Activated CD4-positive, alpha-beta T cell treated with anti-CD3 and anti-CD28 coated beads for 36 hours (primary cell): ENCODE measurements at regions not wholly inside any gene's neighbourhood (a gene's known extent, or its start where the extent isn't known, plus 50 kb on each side); places are given as distances from the start of the nearest gene placed in this dataset.
A peak's percentile ranks its signal among the peaks of the same experiment; 100 is the strongest.

ENCODE experiments used
- ATAC-seq: fragments of 200-7000 bp; cut with Tn5 transposase; one replicate; pipeline ENCODE4 v1.10.0; 2021; ENCODE audit warnings: mild to moderate bottlenecking, moderate library complexity
- CTCF ChIA-PET: fragments of 350-600 bp; sonication (Branson Sonifier 250); formaldehyde crosslinking; loops from one replicate; lab custom pipeline; 2021; ENCODE audit warnings: antibody characterized with exemption; lab: Charles Lee
- POLR2A ChIA-PET: fragments of 350-600 bp; sonication (Branson Sonifier 250); formaldehyde crosslinking; loops from one replicate; lab custom pipeline; 2021; ENCODE audit warnings: antibody characterized with exemption, inconsistent platforms; lab: Charles Lee
- DNase-seq: peaks from one replicate; pipeline ENCODE4 v3.0.0-alpha.2; 2020
- H3K27ac Mint-ChIP-seq: one replicate; pipeline ENCODE4 v1.8.0; 2021; ENCODE audit warnings: mixed read lengths
- H3K27me3 Mint-ChIP-seq: one replicate; pipeline ENCODE4 v1.8.0; 2021; ENCODE audit warnings: mixed read lengths
- H3K36me3 Mint-ChIP-seq: one replicate; pipeline ENCODE4 v1.8.0; 2021; ENCODE audit warnings: low read depth, mixed read lengths
- H3K4me1 Mint-ChIP-seq: one replicate; pipeline ENCODE4 v1.8.0; 2021; ENCODE audit warnings: mixed read lengths
- H3K4me3 Mint-ChIP-seq: one replicate; pipeline ENCODE4 v1.8.0; 2021; ENCODE audit warnings: mild to moderate bottlenecking, moderate library complexity, mixed read lengths
- H3K9me3 Mint-ChIP-seq: one replicate; pipeline ENCODE4 v1.8.0; 2021; ENCODE audit warnings: low read depth, mixed read lengths
- intact Hi-C, 2 experiments: fragments of 100-400 bp; cut with DNase I in 1 of 2; cut with micrococcal nuclease in 1 of 2; formaldehyde crosslinking; loops; one replicate each; pipeline versions ENCODE4 v1.14.2 to v1.15.1; 2022 to 2024; cut with DNase I, micrococcal nuclease

- intact Hi-C loops = no loop called here
- Mint-ChIP-seq H3K4me3 (no peak overlapping the region), H3K36me3 (no peaks in the 10 kb centered on the region), H3K27me3 (peaks cover 21% of the 10 kb centered on the region), H3K27ac (no peak overlapping the region), H3K9me3 (no peaks in the 10 kb centered on the region), H3K4me1 (no peaks in the 10 kb centered on the region)
- ChIA-PET POLR2A (no interaction called here), CTCF (no interaction called here)
- no peak for ATAC-seq
- DNase-seq = no peak
Measured at GRCh38 chr11:116535994-116536393, 236.8 kb downstream of the BUD13 start.

- Mint-ChIP-seq H3K9me3 (peaks cover 4% of the 10 kb centered on the region), H3K27me3 (peaks cover 26% of the 10 kb centered on the region), H3K4me3 (no peak overlapping the region), H3K4me1 (no peaks in the 10 kb centered on the region), H3K27ac (no peak overlapping the region), H3K36me3 (no peaks in the 10 kb centered on the region)
- DNase-seq (no peak), ATAC-seq (no peak)
- POLR2A ChIA-PET = interaction anchor here (0.6 kb wide), 1 partner anchor 424 kb away, joined by 3 read pairs; no protein-coding TSS in a partner anchor
- intact Hi-C loops = no loop called here
- CTCF ChIA-PET = interaction anchor here (0.6 kb wide), 1 partner anchor 39 kb away, joined by 4 read pairs; no protein-coding TSS in a partner anchor
Measured at GRCh38 chr11:116535120-116535519, 237.7 kb downstream of the BUD13 start.

- ATAC-seq (no peak), DNase-seq (no peak)
- intact Hi-C loops = no loop called here
- CTCF ChIA-PET = no interaction called here
- Mint-ChIP-seq H3K4me1 (no peaks in the 10 kb centered on the region), H3K4me3 (no peak overlapping the region), H3K27ac (no peak overlapping the region), H3K36me3 (no peaks in the 10 kb centered on the region), H3K27me3 (peaks cover 27% of the 10 kb centered on the region), H3K9me3 (peaks cover 4% of the 10 kb centered on the region)
- POLR2A ChIA-PET = no interaction called here
Measured at GRCh38 chr11:116534270-116534975, 238.4 kb downstream of the BUD13 start.

GRCh38 chr11:116533186-116533825 lies 239.5 kb downstream of the BUD13 start:
- peaks cover 4% of the 10 kb centered on the region for H3K9me3 Mint-ChIP-seq
- no peaks in the 10 kb centered on the region for H3K4me1 Mint-ChIP-seq
- H3K27me3 Mint-ChIP-seq = peaks cover 24% of the 10 kb centered on the region
- no peak for ATAC-seq
- ChIA-PET POLR2A (no interaction called here), CTCF (no interaction called here)
- intact Hi-C loops = no loop called here
- no peak overlapping the region for H3K4me3 Mint-ChIP-seq
- H3K36me3 Mint-ChIP-seq = no peaks in the 10 kb centered on the region
- DNase-seq = no peak
- no peak overlapping the region for H3K27ac Mint-ChIP-seq

- Mint-ChIP-seq H3K9me3 (peaks cover 4% of the 10 kb centered on the region), H3K4me3 (no peak overlapping the region), H3K27me3 (peaks cover 24% of the 10 kb centered on the region), H3K36me3 (no peaks in the 10 kb centered on the region), H3K27ac (no peak overlapping the region), H3K4me1 (no peaks in the 10 kb centered on the region)
- ChIA-PET POLR2A (no interaction called here), CTCF (interaction anchor here (1.0 kb wide), 1 partner anchor 29 kb away, joined by 3 read pairs; no protein-coding TSS in a partner anchor)
- intact Hi-C loops = no loop called here
- DNase-seq (no peak), ATAC-seq (no peak)
Measured at GRCh38 chr11:116532066-116532465, 240.7 kb downstream of the BUD13 start.

GRCh38 chr11:116530705-116531104 lies 242.1 kb downstream of the BUD13 start:
- ATAC-seq (no peak), DNase-seq (no peak)
- Mint-ChIP-seq H3K4me3 (no peak overlapping the region), H3K4me1 (no peaks in the 10 kb centered on the region), H3K27ac (no peak overlapping the region), H3K9me3 (peaks cover 4% of the 10 kb centered on the region), H3K27me3 (peaks cover 21% of the 10 kb centered on the region), H3K36me3 (no peaks in the 10 kb centered on the region)
- ChIA-PET CTCF (no interaction called here), POLR2A (interaction anchor here (0.5 kb wide), 1 partner anchor 726 kb away, joined by 3 read pairs; no protein-coding TSS in a partner anchor)
- intact Hi-C loops = no loop called here

- intact Hi-C loops = no loop called here
- ChIA-PET CTCF (no interaction called here), POLR2A (no interaction called here)
- Mint-ChIP-seq H3K27me3 (peaks cover 19% of the 10 kb centered on the region), H3K4me3 (no peak overlapping the region), H3K9me3 (peaks cover 4% of the 10 kb centered on the region), H3K27ac (no peak overlapping the region), H3K4me1 (no peaks in the 10 kb centered on the region), H3K36me3 (no peaks in the 10 kb centered on the region)
- no peak for ATAC-seq
- DNase-seq = no peak
Measured at GRCh38 chr11:116529271-116529670, 243.5 kb downstream of the BUD13 start.

- Mint-ChIP-seq H3K36me3 (no peaks in the 10 kb centered on the region), H3K4me3 (no peak overlapping the region), H3K27ac (no peak overlapping the region), H3K4me1 (no peaks in the 10 kb centered on the region), H3K27me3 (peaks cover 17% of the 10 kb centered on the region), H3K9me3 (peaks cover 4% of the 10 kb centered on the region)
- intact Hi-C loops = no loop called here
- ChIA-PET CTCF (no interaction called here), POLR2A (no interaction called here)
- DNase-seq (no peak), ATAC-seq (no peak)
Measured at GRCh38 chr11:116527180-116527991, 245.4 kb downstream of the BUD13 start.

- DNase-seq (no peak), ATAC-seq (no peak)
- H3K4me1 Mint-ChIP-seq = no peaks in the 10 kb centered on the region
- no peak overlapping the region for H3K27ac Mint-ChIP-seq
- H3K27me3 Mint-ChIP-seq = peaks cover 14% of the 10 kb centered on the region
- intact Hi-C loops = no loop called here
- H3K4me3 Mint-ChIP-seq = no peak overlapping the region
- ChIA-PET CTCF (no interaction called here), POLR2A (no interaction called here)
- peaks cover 4% of the 10 kb centered on the region for H3K9me3 Mint-ChIP-seq
- H3K36me3 Mint-ChIP-seq = no peaks in the 10 kb centered on the region
Measured at GRCh38 chr11:116525961-116526495, 246.8 kb downstream of the BUD13 start.

GRCh38 chr11:116519499-116519898 lies 253.3 kb downstream of the BUD13 start:
- ChIA-PET POLR2A (no interaction called here), CTCF (interaction anchor here (0.7 to 1.1 kb wide), 2 partner anchors 100 to 112 kb away, joined by 3 to 4 read pairs; no protein-coding TSS in a partner anchor)
- intact Hi-C loops = no loop called here
- Mint-ChIP-seq H3K27me3 (peaks cover 17% of the 10 kb centered on the region), H3K4me1 (no peaks in the 10 kb centered on the region), H3K9me3 (no peaks in the 10 kb centered on the region), H3K4me3 (no peak overlapping the region), H3K27ac (no peak overlapping the region), H3K36me3 (no peaks in the 10 kb centered on the region)
- ATAC-seq = peak; percentile 57
- no peak for DNase-seq

- intact Hi-C loops = no loop called here
- peaks cover 22% of the 10 kb centered on the region for H3K27me3 Mint-ChIP-seq
- H3K36me3 Mint-ChIP-seq = no peaks in the 10 kb centered on the region
- H3K27ac Mint-ChIP-seq = no peak overlapping the region
- DNase-seq (no peak), ATAC-seq (no peak)
- ChIA-PET CTCF (interaction anchor here (1.1 kb wide), 1 partner anchor 19 kb away, joined by 3 read pairs; no protein-coding TSS in a partner anchor), POLR2A (no interaction called here)
- H3K9me3 Mint-ChIP-seq = no peaks in the 10 kb centered on the region
- no peaks in the 10 kb centered on the region for H3K4me1 Mint-ChIP-seq
- no peak overlapping the region for H3K4me3 Mint-ChIP-seq
Measured at GRCh38 chr11:116518141-116518540, 254.6 kb downstream of the BUD13 start.
